NCI-H526 treated with DMSO at 0.1 percent for 48 hours (cell line): ENCODE measurements at regions not wholly inside any gene's neighbourhood (a gene's known extent, or its start where the extent isn't known, plus 50 kb on each side); places are given as distances from the start of the nearest gene placed in this dataset.
"Not testable (repeated sequence)": the region's sequence is repeated elsewhere in the genome, so short reads cannot be mapped to it uniquely, and the experiment has no call there.

ENCODE experiments used
- DNase-seq: peaks from one replicate; lab custom pipeline; 2025; lab: John Stamatoyannopoulos, UW

DNA sequence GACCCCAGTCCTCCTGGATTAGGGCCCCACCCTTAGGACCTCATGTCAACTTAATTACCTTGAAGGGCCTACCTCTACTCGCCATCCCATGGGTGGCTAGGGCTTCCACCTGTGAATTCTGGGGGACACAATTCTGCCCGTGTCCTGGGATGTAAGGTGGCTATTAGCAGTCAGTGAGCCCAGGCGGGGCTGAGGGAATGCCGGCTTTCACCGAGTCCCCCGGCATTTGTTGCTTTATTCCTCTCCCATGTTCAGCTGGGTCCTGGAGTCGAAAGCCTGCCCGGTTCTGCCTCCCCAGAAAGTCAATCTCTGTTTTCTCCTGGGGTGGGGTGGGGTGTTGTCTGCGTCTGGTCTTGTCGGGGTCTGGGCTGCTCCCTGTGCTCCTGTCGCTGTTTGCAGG lies 125.6 kb downstream of the GLRX3 start:
- no peak for DNase-seq

DNA sequence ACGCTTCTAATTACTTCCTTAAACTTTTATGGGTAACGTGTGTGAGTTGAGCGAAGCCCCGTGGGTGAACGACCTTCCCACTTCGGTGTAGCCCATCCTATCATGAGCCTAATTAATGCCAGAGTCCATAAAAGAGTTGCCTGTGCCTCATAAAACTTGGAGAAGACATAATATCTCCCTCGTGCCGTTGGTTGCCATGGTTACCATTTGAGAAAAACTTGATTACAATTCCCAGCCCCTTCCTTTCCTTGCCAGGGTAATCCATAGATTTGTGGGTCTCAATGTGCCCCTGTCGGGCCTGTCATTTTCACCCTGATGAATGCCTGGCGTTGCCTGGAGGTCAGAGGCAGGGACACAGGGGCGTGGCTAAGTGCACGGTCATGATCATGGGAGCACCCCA lies 127.1 kb downstream of the GLRX3 start:
- DNase-seq: no peak

DNA sequence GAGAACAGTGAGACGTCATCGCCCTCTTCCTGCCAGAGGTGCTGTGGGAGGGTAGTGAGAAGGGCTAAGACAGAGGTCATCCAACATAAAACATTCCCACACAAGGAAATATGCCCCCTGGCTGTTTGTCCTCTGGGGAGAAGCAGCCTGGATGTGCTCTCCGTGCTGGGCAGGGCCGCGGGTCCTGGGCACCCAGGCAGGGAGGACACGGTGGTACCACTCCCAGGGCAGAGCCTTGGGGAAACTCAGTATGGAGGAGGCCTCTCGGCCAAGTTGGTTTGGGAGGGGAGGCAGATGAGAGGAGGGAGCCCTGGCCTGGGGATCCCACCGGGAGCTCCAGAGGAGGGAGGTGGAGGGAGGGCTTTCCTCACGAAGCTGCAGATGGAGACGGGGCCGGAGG lies 129.4 kb downstream of the GLRX3 start:
- DNase-seq: no peak

DNA sequence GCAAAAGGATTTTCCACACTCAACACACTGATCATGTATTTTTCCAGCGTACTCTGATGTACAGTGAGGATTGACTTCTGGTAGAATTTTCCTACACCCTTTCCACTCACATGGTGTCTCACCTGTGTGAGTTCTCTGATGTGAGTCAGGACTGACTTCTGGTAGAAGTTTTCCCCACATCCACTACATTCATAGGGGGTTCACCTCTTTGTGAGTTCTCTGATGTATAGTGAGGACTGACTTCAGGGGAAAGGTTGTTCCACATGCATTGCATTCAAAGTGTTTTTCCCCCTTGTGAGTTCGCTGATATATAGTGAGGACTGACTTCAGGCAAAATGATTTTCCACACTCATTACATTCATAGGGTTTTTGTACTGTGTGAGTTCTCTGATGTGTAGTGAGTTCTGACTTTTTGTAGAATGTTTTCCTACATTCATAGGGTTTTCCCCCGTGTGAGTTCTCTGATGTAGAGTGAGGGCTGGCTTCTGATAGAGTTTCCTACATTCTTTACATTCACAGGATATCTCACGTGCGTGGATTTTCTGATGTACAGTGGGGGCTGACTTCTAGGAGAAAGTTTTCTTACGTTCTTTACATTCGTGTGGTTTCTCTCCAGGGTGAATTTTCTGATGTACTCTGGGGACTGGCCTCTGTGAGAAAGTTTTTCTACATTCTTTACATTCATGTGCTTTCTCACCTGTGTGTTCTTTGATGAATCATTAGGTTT lies 146.5 kb downstream of the GLRX3 start:
- DNase-seq: no peak

DNA sequence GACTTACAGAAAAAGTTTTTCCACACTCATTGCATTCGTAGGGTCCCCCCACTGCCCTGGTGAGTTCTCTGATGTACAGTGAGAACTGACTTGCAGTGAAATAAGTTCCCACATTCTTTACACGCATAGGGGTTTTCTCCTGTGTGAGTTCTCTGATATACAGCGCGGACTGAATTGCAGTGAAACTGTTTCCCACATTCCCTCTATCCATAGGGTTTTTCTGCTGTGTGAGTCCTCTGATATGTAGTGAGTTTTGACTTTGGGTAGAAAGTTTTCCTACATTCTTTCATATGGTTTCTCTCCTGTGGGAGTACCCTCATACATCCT lies 147.0 kb downstream of the GLRX3 start:
- DNase-seq: no peak

DNA sequence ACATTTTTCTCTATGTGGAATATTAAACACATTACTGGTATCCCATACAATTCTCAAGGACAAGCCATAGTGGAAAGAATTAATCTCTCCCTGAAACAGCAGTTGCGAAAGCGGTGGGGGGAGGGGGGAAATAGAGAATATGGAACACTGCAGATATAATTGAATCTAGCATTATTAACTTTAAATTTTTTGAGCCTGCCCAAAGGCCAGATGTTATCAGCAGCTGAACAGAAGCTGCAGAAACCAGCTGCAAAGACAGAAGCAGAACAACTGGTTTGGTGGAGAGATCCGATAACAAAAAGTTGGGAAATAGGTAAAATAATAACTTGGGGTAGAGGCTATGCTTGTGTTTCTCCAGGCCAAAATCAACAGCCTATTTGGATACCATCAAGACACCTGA lies 159.6 kb downstream of the GLRX3 start:
- not testable (repeated sequence) for DNase-seq

DNA sequence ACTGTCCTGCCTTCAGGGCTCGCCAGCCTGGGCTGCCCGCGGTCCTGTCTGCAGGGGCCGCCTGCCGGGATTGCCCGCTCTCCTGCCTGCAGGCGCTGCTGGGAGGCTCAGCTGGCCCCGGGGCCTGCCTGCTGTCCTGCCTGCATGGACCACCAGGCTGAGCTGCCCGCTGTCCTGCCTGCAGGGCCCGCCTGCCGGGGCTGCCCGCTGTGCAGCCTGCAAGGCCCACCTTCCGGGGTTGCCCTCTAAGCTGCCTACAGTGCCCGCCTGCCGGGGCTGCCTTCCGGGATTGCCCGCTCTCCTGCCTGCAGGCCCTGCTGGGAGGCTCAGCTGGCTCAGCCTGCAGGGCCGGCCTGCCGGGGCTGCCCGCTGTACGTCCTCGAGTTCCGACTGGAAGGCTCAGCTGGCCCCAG lies 164.4 kb downstream of the GLRX3 start:
- no peak for DNase-seq

DNA sequence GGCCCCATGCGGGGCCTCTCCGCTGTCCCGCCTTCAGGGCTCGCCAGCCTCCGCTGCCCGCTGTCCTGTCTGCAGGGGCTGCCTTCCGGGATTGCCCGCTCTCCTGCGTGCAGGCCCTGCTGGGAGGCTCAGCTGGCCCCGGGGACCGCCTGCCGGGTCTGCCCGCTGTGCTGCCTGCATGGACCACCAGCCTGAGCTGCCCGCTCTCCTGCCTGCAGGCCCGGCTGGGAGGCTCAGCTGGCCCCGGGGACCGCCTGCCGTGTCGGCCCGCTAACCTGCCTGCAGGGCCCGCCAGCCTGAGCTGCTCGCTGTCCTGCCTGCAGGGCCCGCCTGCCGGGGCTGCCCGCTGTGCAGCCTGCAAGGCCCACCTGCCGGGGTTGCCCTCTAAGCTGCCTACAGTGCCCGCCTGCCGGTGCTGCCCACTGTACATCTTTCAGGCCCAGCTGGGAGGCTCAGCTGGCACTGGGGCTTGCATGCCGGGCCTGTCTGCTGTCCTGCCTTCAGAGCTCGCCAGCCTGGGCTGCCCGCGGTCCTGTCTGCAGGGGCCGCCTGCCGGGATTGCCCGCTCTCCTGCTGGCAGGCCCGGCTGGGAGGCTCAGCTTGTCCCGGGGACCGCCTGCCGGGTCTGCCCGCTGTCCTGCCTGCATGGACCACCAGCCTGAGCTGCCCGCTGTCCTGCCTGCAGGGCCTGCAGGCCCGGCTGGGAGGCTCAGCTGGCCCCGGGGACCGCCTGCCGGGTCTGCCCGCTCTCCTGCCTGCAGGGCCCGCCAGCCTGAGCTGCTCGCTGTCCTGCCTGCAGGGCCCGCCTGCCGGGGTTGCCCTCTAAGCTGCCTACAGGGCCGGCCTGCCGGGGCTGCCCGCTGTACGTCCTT lies 165.1 kb downstream of the GLRX3 start:
- no peak for DNase-seq

DNA sequence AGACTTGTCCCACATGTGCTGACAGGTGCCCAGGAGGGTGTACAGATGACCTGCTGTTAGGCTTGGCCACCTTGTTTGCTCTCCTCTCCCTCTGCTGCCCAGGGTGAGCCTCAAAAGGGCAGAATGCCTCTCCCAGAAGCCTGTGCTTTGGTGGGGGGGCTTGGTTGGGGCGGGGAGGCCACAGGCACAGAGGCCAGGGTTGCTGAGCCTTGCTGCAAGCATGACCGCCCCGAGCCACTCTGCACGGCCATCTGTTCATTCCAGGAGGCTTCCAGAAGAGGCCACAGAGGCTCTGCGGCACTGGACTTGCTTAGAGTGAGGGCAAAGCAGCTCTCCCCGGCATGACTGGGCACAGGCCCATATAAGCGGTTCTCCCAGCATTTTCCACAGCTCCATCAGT lies 190.8 kb downstream of the GLRX3 start:
- DNase-seq: no peak

DNA sequence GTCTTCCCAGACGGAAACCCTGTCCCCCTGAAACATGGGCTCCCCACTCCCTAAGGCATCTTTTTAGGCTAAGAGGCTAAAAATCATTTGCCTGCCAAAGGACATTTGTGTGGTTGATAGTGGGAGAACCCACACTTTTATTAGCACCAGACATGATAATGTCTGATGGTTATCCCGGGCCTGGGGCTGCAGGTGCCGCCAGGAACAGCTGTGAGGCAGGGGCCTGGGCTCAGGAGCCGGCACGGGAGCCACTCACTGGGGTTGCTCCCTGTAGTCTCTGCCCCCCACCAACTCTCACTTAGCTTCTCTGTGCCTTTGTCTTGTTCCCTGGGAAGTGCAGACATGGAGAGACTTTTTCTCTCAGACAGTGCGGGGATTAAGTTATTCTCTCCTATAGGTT lies 193.6 kb downstream of the GLRX3 start:
- DNase-seq: no peak

DNA sequence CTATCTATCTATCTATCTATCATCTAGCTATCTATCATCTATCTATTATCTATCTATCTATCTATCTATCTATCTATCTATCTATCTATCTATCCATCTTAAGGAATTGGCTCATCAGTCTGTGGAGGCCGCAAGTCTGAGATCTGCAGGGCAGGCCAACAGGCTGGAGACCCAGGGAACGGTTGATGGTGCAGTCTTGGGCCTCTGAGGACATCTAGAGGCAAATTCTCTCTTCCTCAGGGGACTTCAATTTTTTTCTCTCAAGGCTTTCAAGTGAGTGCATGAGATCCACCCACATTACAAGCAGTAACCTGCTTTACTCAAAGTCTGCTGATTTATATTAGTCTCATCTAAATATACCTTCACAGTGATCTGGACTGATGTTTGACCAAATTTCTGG lies 197.0 kb downstream of the GLRX3 start:
- no peak for DNase-seq

DNA sequence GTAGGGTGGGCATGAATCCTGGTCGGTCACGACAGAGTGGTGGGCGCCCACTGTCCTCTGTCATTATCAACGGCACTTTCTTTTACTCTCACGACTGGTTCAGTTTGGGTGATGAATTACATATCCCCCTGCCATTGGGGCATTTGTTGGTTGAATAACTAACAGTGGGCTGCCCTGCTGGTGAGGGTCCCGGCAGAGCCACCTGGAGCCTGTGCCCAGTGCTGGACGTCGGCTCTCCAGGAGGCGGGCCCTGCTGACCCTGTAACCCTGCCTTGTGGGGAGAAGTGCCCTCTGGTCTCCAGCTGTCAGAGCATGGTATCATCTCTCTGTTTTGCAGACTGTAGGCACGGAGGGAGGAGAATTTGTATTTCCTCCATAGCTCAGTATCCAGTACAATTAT lies 199.1 kb downstream of the GLRX3 start:
- no peak for DNase-seq

DNA sequence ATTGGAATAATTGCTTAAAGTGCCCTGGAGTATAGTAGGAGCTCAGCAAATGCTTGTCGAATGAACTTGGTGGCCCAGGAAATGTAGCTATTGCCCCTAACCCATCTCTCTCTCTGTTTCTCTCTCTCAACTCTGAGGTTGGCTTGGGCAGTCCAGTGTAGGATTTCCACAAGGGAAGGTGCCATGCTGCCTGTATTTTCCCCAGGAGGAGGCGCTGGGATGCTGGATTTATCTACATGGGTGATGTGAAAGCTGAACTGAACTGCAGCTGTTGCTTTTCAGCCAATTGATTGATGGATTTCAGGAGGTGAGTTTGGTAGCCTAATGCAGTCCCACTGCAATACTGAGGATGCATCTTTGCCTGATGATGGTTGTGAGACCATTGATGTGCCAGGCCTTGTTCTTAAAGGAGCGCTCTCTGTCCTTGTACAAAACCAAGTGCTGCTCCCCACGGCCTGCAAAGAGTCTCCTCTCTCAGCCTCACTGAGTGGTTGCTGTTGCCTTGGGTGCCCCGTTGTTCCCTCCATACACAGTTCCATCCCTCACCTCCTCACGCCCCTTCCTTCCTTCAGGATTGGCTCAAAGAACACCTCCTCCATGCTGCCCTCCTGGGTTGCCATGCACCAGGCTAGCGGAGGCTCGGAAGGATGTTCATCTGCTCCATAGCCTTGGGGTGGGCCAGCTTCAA lies 200.6 kb downstream of the GLRX3 start:
- DNase-seq: no peak

DNA sequence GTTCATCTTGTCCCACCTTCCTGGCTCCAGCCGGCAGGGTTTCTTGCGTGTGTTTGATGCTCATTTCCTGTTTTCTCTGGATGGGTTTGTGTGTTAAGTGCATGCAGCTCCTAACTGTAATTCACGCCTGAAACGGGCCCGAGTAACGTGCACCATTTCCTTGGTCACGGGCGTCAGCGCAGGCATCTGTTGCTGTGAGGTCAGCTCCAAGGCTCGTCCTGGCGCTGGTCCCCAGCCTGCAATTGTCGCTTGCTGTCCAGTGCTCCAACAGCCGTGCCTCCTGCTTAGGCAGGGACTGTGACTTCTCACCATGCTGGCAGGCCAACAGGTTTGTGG lies 201.1 kb downstream of the GLRX3 start:
- DNase-seq: no peak

DNA sequence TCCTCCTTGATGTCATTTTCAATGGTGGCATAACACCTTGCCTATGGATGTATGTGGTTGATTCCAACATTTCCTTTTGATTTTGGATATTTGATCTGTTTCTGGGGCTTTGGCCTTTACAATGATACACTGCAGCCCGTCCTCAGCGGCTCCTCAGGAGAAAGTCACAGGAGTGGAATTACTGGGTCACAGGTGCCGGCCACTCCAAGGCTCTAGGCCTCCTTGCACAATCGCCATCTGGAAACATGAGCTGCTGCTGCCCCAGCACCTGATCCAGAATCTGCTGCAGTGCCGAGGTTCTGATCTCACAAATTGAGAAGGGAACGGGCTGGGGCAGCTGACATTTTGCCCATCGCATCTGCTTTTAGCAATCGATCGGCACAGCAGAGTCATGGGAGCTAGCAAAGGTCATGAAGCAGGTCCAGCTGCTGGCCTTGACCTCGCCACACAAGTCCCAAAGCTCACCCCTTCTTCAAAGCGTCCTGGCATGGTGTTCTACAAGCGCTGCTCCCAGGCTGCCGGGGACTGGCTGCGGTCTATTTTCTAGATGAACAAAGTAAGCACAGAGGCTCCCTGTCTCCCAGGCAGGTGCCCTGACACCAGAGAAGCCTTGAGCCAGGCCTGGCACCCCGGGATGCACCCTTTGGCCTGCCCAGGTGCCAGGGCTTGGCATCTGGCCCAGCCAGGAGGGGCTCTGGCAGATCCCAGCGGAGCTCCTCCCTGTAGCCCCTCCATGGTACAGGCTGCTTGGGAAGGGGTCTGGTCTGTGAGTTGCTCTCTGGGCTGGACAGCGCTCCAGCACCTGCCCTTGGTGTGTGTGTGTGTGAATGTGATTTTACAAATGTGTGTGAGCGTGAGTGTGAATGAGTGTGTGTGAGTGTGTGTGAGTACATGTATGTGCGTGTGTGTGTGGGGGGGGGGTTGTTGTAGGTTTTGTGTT lies 201.8 kb downstream of the GLRX3 start:
- DNase-seq: no peak

DNA sequence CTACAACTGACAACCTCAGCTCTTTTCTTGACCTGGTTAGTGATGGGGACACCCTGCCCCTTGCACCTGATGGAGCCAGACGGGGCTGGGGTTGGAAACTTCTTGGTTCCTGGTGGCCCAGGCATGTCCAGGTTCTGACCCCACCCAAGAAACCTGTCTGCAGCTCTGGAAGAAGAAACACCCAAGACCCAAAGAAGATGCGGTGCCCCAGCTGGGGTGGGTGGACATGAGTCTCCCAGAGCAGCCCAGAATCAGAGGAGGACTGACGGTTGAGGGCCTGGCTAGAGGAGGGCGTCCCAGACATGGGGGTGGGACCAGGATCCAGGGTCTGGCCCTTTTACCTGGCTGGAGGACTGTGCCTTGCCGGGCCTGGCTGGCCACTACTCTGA lies 202.4 kb downstream of the GLRX3 start:
- no peak for DNase-seq

DNA sequence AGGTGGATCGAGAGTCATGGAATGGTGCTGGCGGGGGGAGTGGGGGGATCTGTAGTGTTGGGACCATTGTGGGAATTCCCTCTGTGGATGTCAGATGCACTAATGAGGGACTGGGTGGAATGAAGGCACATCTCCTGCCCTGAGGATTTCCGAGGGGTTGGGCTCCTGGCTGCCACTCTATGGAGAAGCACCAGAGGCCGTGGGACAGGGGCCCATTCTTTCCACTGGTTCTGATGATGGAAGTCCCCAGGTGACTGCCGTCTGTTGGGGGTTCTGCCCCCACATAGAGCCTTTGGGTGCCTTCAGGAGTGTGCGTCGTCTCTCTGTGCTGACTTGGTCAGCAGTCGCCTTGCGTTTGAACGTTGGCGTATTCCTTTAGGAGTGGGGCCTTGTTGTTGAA lies 202.9 kb downstream of the GLRX3 start:
- DNase-seq: no peak

DNA sequence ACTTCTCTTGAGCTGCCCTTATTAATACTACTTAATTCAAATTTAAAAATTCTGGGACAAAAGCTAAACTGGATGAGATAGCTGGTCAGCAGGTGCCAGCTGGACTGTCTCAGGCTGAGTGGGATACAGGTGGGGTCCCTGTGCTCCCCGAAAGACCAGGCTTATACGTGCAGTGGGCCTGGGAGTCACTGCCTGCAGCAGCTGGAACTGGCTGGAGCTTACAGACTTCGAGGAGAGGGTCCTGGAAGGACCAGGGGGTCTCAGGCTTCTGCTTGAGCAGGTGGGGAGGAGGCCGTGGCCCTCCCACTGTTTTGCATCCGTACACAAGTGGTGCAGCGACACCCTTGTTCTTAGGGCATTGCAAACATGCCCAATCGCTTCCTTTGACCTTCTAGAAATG lies 203.7 kb downstream of the GLRX3 start:
- DNase-seq: no peak

DNA sequence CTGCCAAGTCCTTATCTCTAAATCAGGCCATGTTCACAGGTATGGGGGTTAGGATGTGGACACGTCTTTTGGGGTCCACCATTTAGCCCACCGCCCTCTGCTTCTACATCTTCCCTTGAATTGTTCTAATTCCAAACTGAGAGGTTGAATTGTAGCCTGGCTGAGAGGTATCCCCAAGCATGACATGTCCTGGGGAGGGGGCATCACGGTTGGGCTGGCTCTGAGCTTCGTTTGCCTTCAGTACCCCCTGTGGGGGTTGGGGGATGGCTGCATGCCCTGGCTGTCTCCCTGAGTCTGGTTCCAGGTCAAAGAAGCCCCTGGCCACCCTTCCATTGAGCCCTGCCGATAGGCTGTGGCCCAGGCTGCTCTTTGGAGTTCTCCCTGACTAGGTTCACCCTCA lies 204.6 kb downstream of the GLRX3 start:
- DNase-seq: no peak

DNA sequence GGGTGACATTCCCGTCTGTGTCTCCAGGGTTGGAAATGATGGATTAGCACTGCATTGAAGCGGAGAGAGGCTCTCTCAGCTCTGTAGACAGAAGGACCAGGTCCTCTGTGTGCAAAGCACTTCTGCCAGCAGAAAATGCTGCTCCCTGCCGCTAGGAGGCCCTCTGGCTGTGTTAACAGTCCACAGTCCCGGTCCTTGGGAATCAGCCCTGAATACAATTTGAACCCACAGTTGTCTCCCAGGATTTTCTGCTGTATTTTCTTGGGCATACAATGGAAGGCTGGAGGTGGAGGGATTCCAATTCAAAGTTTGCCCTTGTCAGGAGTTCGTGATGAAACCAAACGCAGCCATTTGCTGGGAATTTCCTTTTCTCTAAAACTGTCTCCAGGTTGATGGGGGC lies 205.2 kb downstream of the GLRX3 start:
- DNase-seq: no peak

DNA sequence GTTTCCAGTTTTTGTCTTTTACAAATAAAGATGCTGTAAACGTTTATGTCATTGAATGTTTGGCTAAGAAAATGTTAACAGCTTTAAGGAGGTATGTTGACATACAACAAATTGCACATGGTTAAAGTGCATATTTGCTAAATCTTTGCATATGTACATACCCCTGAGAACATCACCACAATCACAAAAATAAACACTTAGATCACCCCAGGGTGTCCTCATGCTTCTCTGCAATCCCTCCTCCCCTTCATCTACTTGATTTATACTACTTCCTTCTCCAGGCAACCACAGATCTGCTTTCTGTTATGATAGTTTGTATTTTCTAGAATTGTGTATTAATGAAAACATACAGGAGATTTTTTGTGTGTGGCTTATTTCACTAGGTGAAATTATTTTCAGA lies 209.5 kb downstream of the GLRX3 start:
- DNase-seq: peak; percentile 43

DNA sequence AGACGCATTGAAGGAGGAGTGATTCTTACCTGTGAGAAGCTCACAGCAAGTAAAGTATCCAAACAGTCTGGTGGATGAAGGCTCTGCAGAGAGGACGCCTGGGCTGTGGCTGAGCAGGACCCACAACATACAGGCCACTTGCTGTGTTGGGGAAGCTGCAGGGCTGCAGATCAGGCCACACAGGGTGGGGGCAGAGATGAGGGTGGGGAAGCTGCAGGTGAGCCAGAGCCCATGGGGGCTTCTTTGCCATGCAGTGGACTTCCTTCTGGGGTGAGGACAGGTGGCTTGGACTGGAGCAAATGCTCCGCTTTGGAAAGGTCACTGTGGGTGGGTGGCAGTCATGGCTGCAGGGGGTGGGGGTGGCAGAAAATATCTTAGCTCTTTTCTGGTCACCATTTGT lies 214.8 kb downstream of the GLRX3 start:
- DNase-seq: no peak
